Bronchial epithelial cell (primary cell): ENCODE measurements at regions not wholly inside any gene's neighbourhood (a gene's known extent, or its start where the extent isn't known, plus 50 kb on each side); places are given as distances from the start of the nearest gene placed in this dataset.

Source experiments
- DNase-seq: peaks from one replicate; pipeline ENCODE4 v3.0.0-alpha.2; 2010; ENCODE audit warnings: low read depth
- FAIRE-seq: peaks from 2 replicates; lab custom pipeline; 2011; peaks lifted over from hg19 to GRCh38; lab: Jason Lieb, UNC
- H3K27me3 ChIP-seq: 2 replicates; pipeline ENCODE4 v1.5.1; 2011; ENCODE audit warnings: low read length; ENCODE audit not compliant: control insufficient read depth, insufficient read depth
- H3K36me3 ChIP-seq: 2 replicates; pipeline ENCODE4 v1.5.1; 2011; ENCODE audit warnings: low read length; ENCODE audit not compliant: control insufficient read depth, insufficient read depth
- H3K4me3 ChIP-seq: 2 replicates; pipeline ENCODE4 v1.5.1; 2011; ENCODE audit warnings: mild to moderate bottlenecking, low read depth, low read length, control low read depth
- CTCF ChIP-seq: IDR thresholded peaks from 2 replicates; pipeline ENCODE4 v1.5.1; 2011; ENCODE audit warnings: mild to moderate bottlenecking, moderate library complexity, low read length, control low read depth, inconsistent platforms; ENCODE audit not compliant: insufficient read depth, severe bottlenecking

GRCh38 chr14:104315169-104315568 lies 176.8 kb downstream of the KIF26A start:
- no peak overlapping the region for H3K4me3 ChIP-seq
- no peaks in the 10 kb centered on the region for H3K36me3 ChIP-seq
- FAIRE-seq (no peak), DNase-seq (no peak)
- TF ChIP-seq CTCF: no peak
- no peaks in the 10 kb centered on the region for H3K27me3 ChIP-seq

- no peak for FAIRE-seq
- Histone ChIP-seq H3K27me3 (no peaks in the 10 kb centered on the region), H3K4me3 (no peak overlapping the region), H3K36me3 (no peaks in the 10 kb centered on the region)
- TF ChIP-seq CTCF: no peak
- no peak for DNase-seq
Measured at GRCh38 chr14:104315625-104316024, 177.2 kb downstream of the KIF26A start.

- FAIRE-seq (no peak), DNase-seq (no peak)
- Histone ChIP-seq H3K4me3 (no peak overlapping the region), H3K27me3 (no peaks in the 10 kb centered on the region), H3K36me3 (no peaks in the 10 kb centered on the region)
- TF ChIP-seq CTCF: no peak
Measured at GRCh38 chr14:104316121-104316722, 177.8 kb downstream of the KIF26A start.

- H3K36me3 ChIP-seq: no peaks in the 10 kb centered on the region
- FAIRE-seq (no peak), DNase-seq (no peak)
- H3K4me3 ChIP-seq: no peak overlapping the region
- no peak for TF ChIP-seq CTCF
- no peaks in the 10 kb centered on the region for H3K27me3 ChIP-seq
Measured at GRCh38 chr14:104316723-104317491, 178.5 kb downstream of the KIF26A start.

GRCh38 chr14:104317492-104317805 lies 179.1 kb downstream of the KIF26A start:
- no peaks in the 10 kb centered on the region for H3K27me3 ChIP-seq
- no peaks in the 10 kb centered on the region for H3K36me3 ChIP-seq
- FAIRE-seq (no peak), DNase-seq (no peak)
- TF ChIP-seq CTCF: no peak
- no peak overlapping the region for H3K4me3 ChIP-seq
